ENCODE measurements at regions not wholly inside any gene's neighbourhood (a gene's known extent, or its start where the extent isn't known, plus 50 kb on each side); places are given as distances from the start of the nearest gene placed in this dataset.

DNA sequence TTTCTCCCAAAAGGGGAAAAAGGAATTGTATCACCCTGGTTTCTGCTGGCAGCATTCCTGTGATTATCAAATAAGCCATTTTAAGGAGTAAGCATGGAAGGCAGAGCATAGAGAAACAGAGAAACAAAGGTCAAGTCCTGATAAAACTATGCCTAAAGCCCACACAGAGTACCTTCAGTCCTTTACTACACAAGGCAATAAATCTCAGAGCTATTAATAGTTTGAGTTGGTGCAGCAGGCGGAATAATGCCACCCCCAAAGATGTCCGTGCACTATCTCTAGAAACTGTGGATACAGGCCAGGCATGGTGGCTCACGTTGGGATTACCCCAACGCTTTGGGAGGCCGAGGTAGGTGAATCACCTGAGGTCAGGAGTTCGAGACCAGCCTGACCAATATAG lies 58.1 kb upstream of the ZBTB40 start:
- Histone ChIP-seq H3K4me3 (replicated peaks in 1 of 3; ENCODE audit: insufficient read depth in 1 of 3, low read depth in 1 of 3, low read length in 3 of 3) (no peak overlapping the region), H2AFZ (ENCODE audit: low read depth, low read length) (no peak overlapping the region), H3K79me2 (ENCODE audit: control insufficient read depth, insufficient read depth, low read length) (no peaks in the 10 kb centered on the region), H3K9ac (replicated peaks; ENCODE audit: extremely low read depth, insufficient read depth, low read length) (no peak overlapping the region), H3K4me2 (ENCODE audit: insufficient read depth, low read length) (no peak overlapping the region), H3K36me3 (ENCODE audit: control insufficient read depth in 2 of 2, extremely low read depth in 1 of 2, insufficient read depth in 2 of 2, low read length in 2 of 2) (no peaks in the 10 kb centered on the region), H3K27ac (ENCODE audit: insufficient read depth, low read depth, low read length) (no peak overlapping the region), H4K20me1 (replicated peaks; ENCODE audit: control insufficient read depth, extremely low read depth, insufficient read depth, low read length) (no peaks in the 10 kb centered on the region), H3K27me3 (ENCODE audit: control insufficient read depth in 2 of 2, insufficient read depth in 2 of 2, low read length in 2 of 2) (peaks cover 11 to 17% of the 10 kb centered on the region in 2 experiments), H3K9me3 (replicated peaks; ENCODE audit: control insufficient read depth, insufficient read depth, low read length) (no peaks in the 10 kb centered on the region), H3K9me1 (replicated peaks; ENCODE audit: control insufficient read depth, extremely low read depth, insufficient read depth, low read length) (no peaks in the 10 kb centered on the region), H3K4me1 (ENCODE audit: control insufficient read depth, extremely low read depth, insufficient read depth, low read length) (no peaks in the 10 kb centered on the region)
- TF ChIP-seq EZH2 (IDR thresholded peaks at IDR 0.05; ENCODE audit: borderline replicate concordance, low read depth, low read length, severe bottlenecking), result no peak
- intact Hi-C loops (cut with micrococcal nuclease), result no loop called here
- dilution Hi-C loops (cut with MboI; ENCODE audit: extremely low pct_ligation_motif_present, low sequenced_read_pairs), result no loop called here
- BruUV-seq (replicated peaks), result no TSS peak
- DNase-seq (ENCODE audit: low read depth, low spot score) (no peak), FAIRE-seq (peak; percentile 53)
- CTCF ChIA-PET, result no interaction called here
- POLR2A ChIA-PET, result no interaction called here

GRCh38 chr1:22398656-22399420 lies 52.8 kb upstream of the ZBTB40 start:
- no peak overlapping the region for H3K4me2 ChIP-seq (ENCODE audit: insufficient read depth, low read length)
- peaks cover 17 to 24% of the 10 kb centered on the region in 2 experiments for H3K27me3 ChIP-seq (ENCODE audit: control insufficient read depth in 2 of 2, insufficient read depth in 2 of 2, low read length in 2 of 2)
- no TSS peak for BruUV-seq (replicated peaks)
- no peak overlapping the region for H2AFZ ChIP-seq (ENCODE audit: low read depth, low read length)
- H3K27ac ChIP-seq (ENCODE audit: insufficient read depth, low read depth, low read length), result no peak overlapping the region
- POLR2A ChIA-PET, result interaction anchor here (0.5 kb wide), 1 partner anchor 127 kb away, joined by 3 read pairs; no protein-coding TSS in a partner anchor
- no peak for DNase-seq (ENCODE audit: low read depth, low spot score)
- FAIRE-seq, result no peak
- TF ChIP-seq POLR2A (IDR thresholded peaks at IDR 0.05; ENCODE audit: low read depth, low read length) (no peak), EZH2 (IDR thresholded peaks at IDR 0.05; ENCODE audit: borderline replicate concordance, low read depth, low read length, severe bottlenecking) (no peak), CTCF (IDR thresholded peaks at IDR 0.05; ENCODE audit: extremely low read depth in 1 of 2, insufficient read depth in 1 of 2, low read depth in 1 of 2, low read length in 2 of 2) (no peak), GATA2 (IDR thresholded peaks at IDR 0.05; ENCODE audit: insufficient read depth, insufficient read length, low read depth, low read length) (no peak)
- H3K79me2 ChIP-seq (ENCODE audit: control insufficient read depth, insufficient read depth, low read length), result no peaks in the 10 kb centered on the region
- H3K9me3 ChIP-seq (replicated peaks; ENCODE audit: control insufficient read depth, insufficient read depth, low read length), result no peaks in the 10 kb centered on the region
- H3K4me3 ChIP-seq (replicated peaks in 1 of 3; ENCODE audit: insufficient read depth in 1 of 3, low read depth in 1 of 3, low read length in 3 of 3), result no peak overlapping the region
- H3K4me1 ChIP-seq (ENCODE audit: control insufficient read depth, extremely low read depth, insufficient read depth, low read length), result no peaks in the 10 kb centered on the region
- H3K36me3 ChIP-seq (ENCODE audit: control insufficient read depth in 2 of 2, extremely low read depth in 1 of 2, insufficient read depth in 2 of 2, low read length in 2 of 2), result no peaks in the 10 kb centered on the region
- no peaks in the 10 kb centered on the region for H4K20me1 ChIP-seq (replicated peaks; ENCODE audit: control insufficient read depth, extremely low read depth, insufficient read depth, low read length)
- CTCF ChIA-PET, result interaction anchor here (0.8 to 1.4 kb wide), 4 partner anchors 8 to 22 kb away, joined by 3 read pairs; no protein-coding TSS in a partner anchor
- dilution Hi-C loops (cut with MboI; ENCODE audit: extremely low pct_ligation_motif_present, low sequenced_read_pairs), result no loop called here
- intact Hi-C loops (cut with micrococcal nuclease), result no loop called here
- no peaks in the 10 kb centered on the region for H3K9me1 ChIP-seq (replicated peaks; ENCODE audit: control insufficient read depth, extremely low read depth, insufficient read depth, low read length)
- no peak overlapping the region for H3K9ac ChIP-seq (replicated peaks; ENCODE audit: extremely low read depth, insufficient read depth, low read length)

All from endothelial cell of umbilical vein (primary cell).